Jurkat, Clone E6-1 (cell line): ENCODE measurements at regions not wholly inside any gene's neighbourhood (a gene's known extent, or its start where the extent isn't known, plus 50 kb on each side); places are given as distances from the start of the nearest gene placed in this dataset.
A peak's percentile ranks its signal among the peaks of the same experiment; 100 is the strongest.
"Not testable (repeated sequence)": the region's sequence is repeated elsewhere in the genome, so short reads cannot be mapped to it uniquely, and the experiment has no call there.

Experiments used
- DNase-seq: peaks from one replicate; pipeline ENCODE4 v3.0.0-alpha.2; 2011; ENCODE audit warnings: low read depth, low spot score
- H3K4me3 ChIP-seq: 2 replicates; pipeline ENCODE4 v1.5.1; 2011; ENCODE audit warnings: mild to moderate bottlenecking, low read length, control low read depth, moderate library complexity

GRCh38 chr7:49513911-49514310 is 259.5 kb upstream of the VWC2 start:
- no peak overlapping the region for H3K4me3 ChIP-seq
- no peak for DNase-seq

GRCh38 chr7:49520951-49521350 is 252.5 kb upstream of the VWC2 start:
- no peak overlapping the region for H3K4me3 ChIP-seq
- no peak for DNase-seq

- no peak for DNase-seq
- no peak overlapping the region for H3K4me3 ChIP-seq
Measured at GRCh38 chr7:49522111-49522510, 251.3 kb upstream of the VWC2 start.

GRCh38 chr7:49523870-49524269 is 249.6 kb upstream of the VWC2 start:
- no peak overlapping the region for H3K4me3 ChIP-seq
- no peak for DNase-seq

GRCh38 chr7:49527182-49527581 is 246.3 kb upstream of the VWC2 start:
- no peak overlapping the region for H3K4me3 ChIP-seq
- DNase-seq = no peak

- DNase-seq = no peak
- no peak overlapping the region for H3K4me3 ChIP-seq
Measured at GRCh38 chr7:49530481-49530880, 243.0 kb upstream of the VWC2 start.

- DNase-seq = no peak
- no peak overlapping the region for H3K4me3 ChIP-seq
Measured at GRCh38 chr7:49563693-49564378, 209.6 kb upstream of the VWC2 start.

- no peak for DNase-seq
Measured at GRCh38 chr7:49564379-49564714, 209.1 kb upstream of the VWC2 start.

GRCh38 chr7:49577576-49577975 is 195.9 kb upstream of the VWC2 start:
- H3K4me3 ChIP-seq = no peak overlapping the region
- peak; percentile 54 for DNase-seq

More at GRCh38 chr7:49564379-49564714, 209.1 kb upstream of the VWC2 start:
- H3K4me3 ChIP-seq = no peak overlapping the region

GRCh38 chr7:49579408-49579807 is 194.0 kb upstream of the VWC2 start:
- no peak overlapping the region for H3K4me3 ChIP-seq
- no peak for DNase-seq

- no peak for DNase-seq
- H3K4me3 ChIP-seq = no peak overlapping the region
Measured at GRCh38 chr7:49580000-49580399, 193.4 kb upstream of the VWC2 start.

GRCh38 chr7:49580761-49581160 is 192.7 kb upstream of the VWC2 start:
- no peak overlapping the region for H3K4me3 ChIP-seq
- no peak for DNase-seq

- DNase-seq = no peak
Measured at GRCh38 chr7:49583440-49583839, 190.0 kb upstream of the VWC2 start.

GRCh38 chr7:49596701-49597491 is 176.5 kb upstream of the VWC2 start:
- H3K4me3 ChIP-seq = no peak overlapping the region
- DNase-seq = no peak

More at GRCh38 chr7:49583440-49583839, 190.0 kb upstream of the VWC2 start:
- H3K4me3 ChIP-seq = no peak overlapping the region

- H3K4me3 ChIP-seq = no peak overlapping the region
- no peak for DNase-seq
Measured at GRCh38 chr7:49597805-49598204, 175.6 kb upstream of the VWC2 start.

- no peak overlapping the region for H3K4me3 ChIP-seq
- DNase-seq = no peak
Measured at GRCh38 chr7:49611951-49612350, 161.5 kb upstream of the VWC2 start.

- DNase-seq = no peak
- no peak overlapping the region for H3K4me3 ChIP-seq
Measured at GRCh38 chr7:49613759-49614158, 159.7 kb upstream of the VWC2 start.

- not testable (repeated sequence) for H3K4me3 ChIP-seq, DNase-seq
Measured at GRCh38 chr7:49614974-49615373, 158.5 kb upstream of the VWC2 start.

GRCh38 chr7:49618028-49618427 is 155.4 kb upstream of the VWC2 start:
- DNase-seq = no peak

GRCh38 chr7:49623943-49624342 is 149.5 kb upstream of the VWC2 start:
- no peak for DNase-seq
- H3K4me3 ChIP-seq = no peak overlapping the region

More at GRCh38 chr7:49618028-49618427, 155.4 kb upstream of the VWC2 start:
- H3K4me3 ChIP-seq = no peak overlapping the region

GRCh38 chr7:49624611-49625010 is 148.8 kb upstream of the VWC2 start:
- H3K4me3 ChIP-seq = no peak overlapping the region

More at GRCh38 chr7:49624611-49625010, 148.8 kb upstream of the VWC2 start:
- DNase-seq = no peak
